ENCODE measurements at regions not wholly inside any gene's neighbourhood (a gene's known extent, or its start where the extent isn't known, plus 50 kb on each side); places are given as distances from the start of the nearest gene placed in this dataset.

GRCh38 chr2:144607891-144608521 is 88.1 kb upstream of the ZEB2 start:
- TF ChIP-seq CTCF (IDR thresholded peaks at IDR 0.05; ENCODE audit: extremely low read depth, insufficient read depth, missing control alignments) = no peak
- DNase-seq (ENCODE audit: low spot score) = no peak
- in situ Hi-C loops (cut with MboI; ENCODE audit: low pct_unique_long_range_greater_than_20kb, low sequenced_read_pairs, unreplicated experiment) = no loop called here

- DNase-seq (ENCODE audit: low spot score) = no peak
- in situ Hi-C loops (cut with MboI; ENCODE audit: low pct_unique_long_range_greater_than_20kb, low sequenced_read_pairs, unreplicated experiment) = no loop called here
Observed at GRCh38 chr2:144607099-144607498, 87.2 kb upstream of the ZEB2 start.

GRCh38 chr2:144606466-144607095 is 86.7 kb upstream of the ZEB2 start:
- in situ Hi-C loops (cut with MboI; ENCODE audit: low pct_unique_long_range_greater_than_20kb, low sequenced_read_pairs, unreplicated experiment) = no loop called here
- DNase-seq (ENCODE audit: low spot score) = no peak
- no peak for TF ChIP-seq CTCF (IDR thresholded peaks at IDR 0.05; ENCODE audit: extremely low read depth, insufficient read depth, missing control alignments)

More at GRCh38 chr2:144607099-144607498, 87.2 kb upstream of the ZEB2 start:
- no peak for TF ChIP-seq CTCF (IDR thresholded peaks at IDR 0.05; ENCODE audit: extremely low read depth, insufficient read depth, missing control alignments)

GRCh38 chr2:144605231-144605840 is 85.4 kb upstream of the ZEB2 start:
- no peak for TF ChIP-seq CTCF (IDR thresholded peaks at IDR 0.05; ENCODE audit: extremely low read depth, insufficient read depth, missing control alignments)
- DNase-seq (ENCODE audit: low spot score) = no peak
- in situ Hi-C loops (cut with MboI; ENCODE audit: low pct_unique_long_range_greater_than_20kb, low sequenced_read_pairs, unreplicated experiment) = no loop called here

GRCh38 chr2:144603334-144603733 is 83.4 kb upstream of the ZEB2 start:
- no peak for DNase-seq (ENCODE audit: low spot score)
- no peak for TF ChIP-seq CTCF (IDR thresholded peaks at IDR 0.05; ENCODE audit: extremely low read depth, insufficient read depth, missing control alignments)
- in situ Hi-C loops (cut with MboI; ENCODE audit: low pct_unique_long_range_greater_than_20kb, low sequenced_read_pairs, unreplicated experiment) = no loop called here

GRCh38 chr2:144598906-144599305 is 79.0 kb upstream of the ZEB2 start:
- in situ Hi-C loops (cut with MboI; ENCODE audit: low pct_unique_long_range_greater_than_20kb, low sequenced_read_pairs, unreplicated experiment) = no loop called here
- no peak for TF ChIP-seq CTCF (IDR thresholded peaks at IDR 0.05; ENCODE audit: extremely low read depth, insufficient read depth, missing control alignments)
- DNase-seq (ENCODE audit: low spot score) = no peak

All from GM13977 (cell line).